Stromal cell of bone marrow (primary cell): ENCODE measurements at regions not wholly inside any gene's neighbourhood (a gene's known extent, or its start where the extent isn't known, plus 50 kb on each side); places are given as distances from the start of the nearest gene placed in this dataset.
"Not testable (repeated sequence)": the region's sequence is repeated elsewhere in the genome, so short reads cannot be mapped to it uniquely, and the experiment has no call there.

Source experiments
- DNase-seq: peaks from one replicate; pipeline ENCODE4 v3.0.0-alpha.2; 2012; ENCODE audit warnings: low read depth

DNA sequence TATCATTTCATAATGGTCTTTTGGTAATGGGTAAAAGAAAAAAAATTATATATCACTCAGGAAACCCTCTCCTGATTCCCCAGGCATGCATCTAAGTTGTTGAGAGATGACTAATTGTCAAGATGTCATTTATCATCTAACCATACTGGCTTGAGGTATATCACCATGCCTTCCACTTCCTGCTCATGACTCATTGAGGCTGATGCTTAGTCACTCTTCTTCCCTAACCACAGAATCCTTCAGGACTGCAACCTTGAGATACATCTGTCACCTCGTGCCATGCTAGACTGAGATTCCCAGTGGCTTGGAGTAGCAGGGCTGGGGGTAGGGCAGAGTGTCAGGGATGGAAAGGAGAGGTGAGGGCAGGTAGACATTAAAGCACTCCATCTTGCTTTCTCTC, 782.5 kb upstream of the INTU start:
- peak; percentile 88 for DNase-seq

DNA sequence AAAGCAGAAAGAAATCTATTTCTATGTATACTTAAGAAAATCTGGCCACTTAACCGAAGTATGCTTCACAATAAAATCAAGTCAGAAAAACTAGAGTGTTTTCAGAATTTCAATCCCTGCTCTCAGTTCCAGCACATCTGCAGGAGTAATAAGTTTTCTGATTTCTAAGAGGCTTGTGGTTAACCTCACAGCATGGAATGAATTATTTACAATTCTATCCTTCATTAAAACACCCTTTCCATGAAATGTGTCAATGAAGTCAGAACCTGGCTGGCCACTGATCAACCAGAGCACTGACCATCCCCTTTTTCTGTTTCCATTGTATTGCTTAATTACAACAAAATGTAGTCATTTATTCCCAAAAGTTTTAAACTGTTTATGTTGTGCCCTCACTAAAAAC, 781.4 kb upstream of the INTU start:
- DNase-seq = peak; percentile 10

DNA sequence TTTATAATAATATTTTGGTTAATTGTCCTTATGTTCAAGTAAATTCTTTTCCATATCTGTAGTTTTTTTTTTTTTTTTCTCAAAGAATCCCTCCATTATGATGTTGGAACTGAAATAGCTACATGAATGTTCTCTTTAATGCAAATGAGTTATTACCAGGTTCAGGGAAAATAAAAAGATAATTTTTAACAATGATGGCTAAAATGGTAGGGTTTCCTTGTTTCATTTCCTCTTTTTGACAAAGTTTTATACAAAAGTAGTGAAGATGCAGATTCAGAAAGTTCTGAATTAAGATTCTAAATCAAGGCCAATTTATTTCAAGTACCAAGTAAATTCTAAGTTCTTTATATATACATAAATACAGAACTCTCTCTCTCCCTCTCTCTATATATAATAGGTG, 779.0 kb upstream of the INTU start:
- DNase-seq = no peak

DNA sequence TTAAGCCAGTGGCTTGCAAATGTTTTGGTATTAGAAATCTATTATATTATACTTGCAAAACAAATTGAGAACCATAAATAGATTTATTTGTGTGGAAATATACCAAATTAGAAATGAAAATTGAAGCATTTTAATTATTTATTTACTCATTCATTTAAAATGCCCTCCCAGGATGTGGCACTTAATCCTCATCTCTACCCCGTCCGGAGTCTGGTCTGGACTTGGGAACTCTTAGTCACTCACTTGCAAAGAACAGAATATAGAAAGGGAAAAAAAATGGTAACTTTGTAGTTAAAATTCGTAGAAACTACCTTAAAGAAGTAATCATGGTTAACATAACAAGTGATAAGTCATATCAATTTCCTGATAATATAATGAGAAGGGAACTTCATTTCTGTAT, 775.9 kb upstream of the INTU start:
- no peak for DNase-seq

DNA sequence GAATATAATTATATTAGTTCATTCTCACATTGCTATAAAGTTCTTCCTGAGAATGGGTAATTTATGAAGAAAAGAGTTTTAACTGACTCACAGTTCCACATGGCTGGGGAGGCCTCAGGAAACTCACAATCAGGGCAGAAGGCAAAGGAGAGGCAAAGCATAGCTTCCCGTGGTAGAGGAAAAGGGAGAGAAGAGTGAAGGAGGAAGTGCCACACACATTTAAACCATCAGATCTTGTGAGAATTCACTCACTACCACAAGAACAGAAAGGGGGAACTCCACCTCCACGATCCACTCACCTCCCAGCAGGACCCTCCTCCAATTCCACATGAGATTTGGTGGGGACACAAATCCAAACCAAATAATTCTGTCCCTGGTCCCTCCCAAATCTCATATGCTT, 773.4 kb upstream of the INTU start:
- DNase-seq = no peak

DNA sequence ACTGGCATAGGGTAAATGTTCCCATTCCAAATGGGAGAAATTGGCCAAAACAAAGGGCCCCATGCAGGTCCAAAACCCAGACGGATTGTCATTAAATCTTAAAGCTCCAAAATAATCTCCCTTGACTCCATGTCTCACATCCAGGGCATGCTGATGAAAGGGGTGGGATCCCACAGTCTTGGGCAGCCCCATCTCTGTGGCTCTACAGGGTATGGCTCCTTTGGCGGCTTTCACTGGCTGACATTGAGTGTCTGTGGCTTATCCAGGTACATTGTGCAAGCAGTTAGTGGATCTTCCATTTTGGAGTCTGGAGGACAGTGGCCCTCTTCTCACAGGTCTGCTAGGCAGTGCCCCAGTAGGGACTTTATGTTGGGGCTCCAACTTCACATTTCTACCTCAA, 772.9 kb upstream of the INTU start:
- no peak for DNase-seq

DNA sequence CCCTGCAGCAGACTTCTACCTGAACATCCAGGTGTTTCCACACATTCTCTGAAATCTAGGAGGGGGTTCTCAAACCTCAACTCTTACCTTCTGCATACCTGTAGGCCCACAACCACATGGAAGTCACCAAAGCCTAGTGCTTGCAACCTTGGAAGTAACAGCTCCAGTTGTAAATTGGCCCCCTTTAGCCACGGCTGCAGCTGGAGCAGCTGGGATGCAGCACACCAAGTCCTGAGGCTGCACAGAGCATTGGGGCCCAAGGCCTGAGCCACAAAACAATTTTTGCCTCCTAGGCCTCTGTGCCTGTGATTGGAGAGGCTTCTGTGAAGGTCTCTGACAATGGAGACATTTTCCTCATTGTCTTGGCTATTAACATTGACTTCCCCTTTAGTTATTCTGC, 772.4 kb upstream of the INTU start:
- DNase-seq = no peak

DNA sequence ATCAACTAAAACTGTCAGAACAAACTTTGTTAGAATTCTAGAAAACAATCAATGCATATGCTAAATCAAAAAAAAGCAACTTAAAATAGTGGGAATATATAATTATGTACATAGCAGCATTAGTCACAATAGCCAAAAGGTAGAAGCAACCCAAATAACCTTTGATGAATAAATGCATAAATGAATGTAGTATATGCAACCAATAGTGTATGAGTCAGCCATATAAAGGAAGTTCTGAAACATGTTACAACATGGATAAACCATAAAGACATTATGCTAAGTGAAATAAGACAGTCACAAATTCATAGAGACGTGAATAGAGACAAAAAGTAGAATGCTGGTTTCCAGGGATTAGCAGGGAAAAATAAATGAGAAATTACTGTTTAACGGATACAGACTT, 762.8 kb upstream of the INTU start:
- DNase-seq = no peak

DNA sequence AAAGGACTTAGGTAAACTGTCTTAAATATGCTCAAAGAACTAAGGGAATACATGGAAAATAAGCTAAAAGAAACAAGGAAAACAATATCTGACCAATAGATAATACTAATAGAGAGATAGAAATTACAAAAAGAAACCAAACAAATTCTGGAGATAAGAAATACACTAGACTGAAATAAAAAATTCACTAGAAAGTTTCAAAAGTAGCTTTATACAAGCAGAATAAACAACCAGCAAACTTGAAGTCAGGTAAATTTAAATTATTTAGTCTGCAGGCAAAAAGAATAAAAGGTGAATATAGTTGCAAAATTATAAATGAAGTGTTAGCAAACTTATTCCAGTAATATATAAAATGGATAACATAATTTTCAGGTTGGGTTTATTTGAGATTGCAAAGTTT, 760.9 kb upstream of the INTU start:
- no peak for DNase-seq

DNA sequence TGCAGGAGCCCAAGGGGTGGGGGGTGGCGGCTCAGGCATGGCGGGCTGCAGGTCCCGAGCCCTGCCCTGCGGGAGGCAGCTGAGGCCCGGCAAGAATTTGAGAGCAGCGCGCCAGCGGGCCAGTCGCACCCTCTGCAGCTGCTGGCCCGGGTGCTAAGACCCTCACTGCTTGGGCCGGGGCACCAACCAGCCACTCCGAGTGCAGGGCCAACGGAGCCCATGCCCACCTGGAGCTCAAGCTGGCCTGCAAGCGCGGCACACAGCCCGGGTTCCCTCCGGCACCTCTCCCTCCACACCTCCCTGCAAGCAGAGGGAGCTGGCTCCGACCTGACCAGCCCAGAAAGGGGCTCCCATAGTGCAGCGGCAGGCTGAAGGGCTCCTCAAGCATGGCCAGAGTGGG, 758.2 kb upstream of the INTU start:
- DNase-seq = no peak

DNA sequence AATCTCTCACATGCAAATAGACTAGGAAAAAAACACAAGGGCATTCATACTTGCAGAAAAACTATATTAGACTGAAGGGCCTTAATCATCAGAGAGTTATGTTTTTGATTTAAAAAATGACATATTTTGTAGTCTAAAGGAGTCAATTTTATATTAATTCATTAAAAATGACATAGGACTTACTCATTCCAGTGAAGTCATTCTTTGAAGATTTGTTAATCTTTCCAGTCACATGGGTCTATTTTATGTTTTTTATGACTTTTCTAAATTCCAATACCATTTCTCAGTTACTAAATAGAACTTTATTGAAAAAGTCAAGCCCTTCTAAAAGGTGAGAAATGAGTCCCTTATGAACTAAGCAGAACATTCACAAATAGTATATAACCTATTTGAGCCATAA, 743.8 kb upstream of the INTU start:
- peak; percentile 57 for DNase-seq

DNA sequence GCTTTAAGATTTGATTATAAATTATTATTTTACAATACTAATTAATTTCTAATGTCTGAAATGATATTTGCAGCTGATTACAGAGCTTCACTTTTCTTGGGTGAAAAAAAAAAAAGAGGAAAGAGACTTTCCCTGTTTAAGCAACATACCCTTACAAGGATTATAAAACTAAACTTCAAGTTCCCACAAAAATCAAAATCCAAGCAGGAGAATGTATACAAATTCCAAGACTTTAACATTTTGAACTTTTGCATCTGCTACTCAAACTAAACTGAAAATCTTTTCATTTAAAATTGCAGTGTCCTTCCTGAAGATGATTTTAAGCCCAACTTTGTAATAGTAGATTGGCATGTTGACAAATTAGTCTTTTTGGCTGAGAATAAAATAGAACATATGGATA, 742.4 kb upstream of the INTU start:
- DNase-seq = no peak

DNA sequence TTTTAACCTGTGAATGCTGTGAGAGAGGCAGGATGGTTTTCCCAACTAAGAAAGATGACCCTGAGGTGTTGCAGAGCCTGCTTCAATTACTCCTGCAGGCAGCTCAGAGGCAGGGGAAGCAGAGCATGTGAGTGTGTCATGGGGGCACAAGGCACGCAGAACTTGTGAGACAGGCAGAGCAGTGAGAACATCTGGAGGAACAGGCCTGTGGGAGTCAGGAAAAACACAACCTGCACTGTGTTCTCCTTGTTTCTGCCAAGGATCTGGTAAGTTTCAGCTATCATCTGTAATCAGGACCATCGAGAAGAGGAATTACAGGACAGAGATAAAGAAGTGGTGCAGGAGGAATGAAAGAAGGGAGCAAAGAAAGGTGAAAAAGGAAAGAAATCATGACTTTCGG, 741.8 kb upstream of the INTU start:
- no peak for DNase-seq

DNA sequence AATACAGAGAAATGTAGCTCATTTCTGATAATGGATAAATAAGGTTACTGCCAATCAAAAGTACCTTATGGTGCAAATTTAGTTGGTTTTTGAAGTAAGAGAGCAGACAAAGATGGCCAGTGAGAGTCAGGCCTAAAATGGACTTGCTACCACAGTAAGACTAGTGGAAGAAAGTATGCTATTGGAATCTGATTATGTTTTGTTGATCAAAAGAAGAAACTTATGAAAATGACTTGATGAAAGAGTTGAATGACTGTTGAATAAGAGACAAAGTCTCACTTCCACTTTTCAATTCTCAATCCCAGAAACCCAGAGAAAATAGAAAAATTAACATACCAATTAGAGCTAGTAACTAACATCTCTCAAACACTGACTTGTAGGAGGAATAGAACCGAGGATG, 737.8 kb upstream of the INTU start:
- DNase-seq = no peak

DNA sequence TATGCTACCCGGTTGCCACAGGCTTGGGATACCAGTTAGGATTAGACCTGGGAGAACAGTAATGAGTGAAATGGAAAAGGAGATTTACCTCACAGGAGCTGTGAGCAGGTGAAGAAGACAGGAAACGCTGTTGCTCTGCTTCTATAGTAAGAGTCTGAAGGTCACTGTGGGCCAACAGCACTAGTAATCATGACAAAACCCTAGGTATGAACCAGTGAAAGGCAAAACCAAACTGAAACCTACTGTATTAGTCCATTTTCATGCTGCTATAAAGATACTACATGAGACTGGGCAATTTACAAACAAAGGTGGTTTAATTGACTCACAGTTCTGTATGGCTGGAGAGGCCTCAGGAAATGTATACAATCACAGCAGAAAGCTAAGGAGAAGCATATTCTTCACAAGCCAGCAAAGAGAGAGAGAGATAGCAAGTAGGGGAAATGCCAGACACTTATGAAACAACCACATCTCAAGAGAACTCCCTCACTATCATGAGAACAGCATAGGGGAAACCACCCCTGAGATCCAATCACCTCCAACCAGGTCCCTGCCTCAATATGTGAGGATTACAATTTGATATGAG, 736.7 kb upstream of the INTU start:
- no peak for DNase-seq

DNA sequence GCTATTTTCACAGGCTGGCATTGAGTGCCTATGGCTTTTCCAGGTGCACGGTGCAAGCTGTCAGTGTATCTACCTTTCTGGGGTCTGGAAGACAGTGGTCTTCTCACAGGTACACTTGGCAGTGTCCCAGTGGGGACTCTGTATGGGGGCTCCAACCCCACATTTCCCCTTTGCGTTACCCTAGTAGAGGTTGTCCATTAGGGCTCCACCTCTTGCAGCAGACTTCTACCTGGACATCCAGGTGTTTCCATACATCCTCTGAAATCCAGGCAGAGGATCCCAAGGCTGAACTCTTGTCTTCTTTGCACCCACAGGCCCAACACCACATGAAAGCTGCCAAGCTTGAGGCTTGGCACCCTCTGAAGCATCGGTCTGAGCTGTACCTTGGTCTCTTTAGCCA, 735.7 kb upstream of the INTU start:
- DNase-seq = no peak

DNA sequence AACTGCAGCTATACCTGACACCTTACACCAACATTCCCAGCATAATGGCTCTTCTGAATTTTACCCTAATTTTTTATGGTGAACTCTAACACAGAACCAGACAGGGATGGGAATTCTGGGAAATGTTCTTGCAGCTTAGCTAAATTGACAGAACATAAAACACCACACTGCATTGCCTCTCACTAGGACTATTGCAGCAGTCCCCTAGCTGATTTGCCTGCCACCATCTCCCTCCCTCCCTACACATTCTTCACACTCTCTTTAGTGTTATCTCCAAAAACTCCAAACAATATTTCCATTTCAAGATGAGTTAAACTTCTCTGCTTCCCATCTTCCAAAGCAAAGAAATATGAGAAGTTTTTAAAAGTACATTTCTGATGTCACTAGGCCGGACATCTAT, 733.9 kb upstream of the INTU start:
- DNase-seq = no peak

DNA sequence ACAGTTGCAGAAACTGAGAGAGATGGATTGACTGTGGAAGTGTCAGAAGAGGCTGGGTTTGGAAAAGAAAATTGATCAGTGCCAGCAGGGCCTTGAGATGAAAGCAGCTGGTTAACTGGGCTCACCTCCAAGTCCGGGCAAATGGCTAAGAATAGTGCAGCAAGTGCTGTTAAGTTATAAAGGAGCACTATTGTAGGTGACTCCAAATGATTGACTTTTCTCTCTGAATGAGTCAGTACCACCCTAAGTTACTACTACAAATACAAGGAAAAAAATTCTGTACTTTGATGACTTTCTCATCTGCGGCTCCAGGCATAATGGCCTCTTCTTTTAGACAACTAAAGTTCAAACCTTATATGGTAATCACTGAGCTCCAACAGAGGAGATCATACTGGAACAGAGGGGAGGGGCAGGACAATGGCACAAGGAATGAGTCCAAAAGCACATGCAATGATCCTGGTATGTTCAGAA, 733.4 kb upstream of the INTU start:
- DNase-seq = peak; percentile 81

DNA sequence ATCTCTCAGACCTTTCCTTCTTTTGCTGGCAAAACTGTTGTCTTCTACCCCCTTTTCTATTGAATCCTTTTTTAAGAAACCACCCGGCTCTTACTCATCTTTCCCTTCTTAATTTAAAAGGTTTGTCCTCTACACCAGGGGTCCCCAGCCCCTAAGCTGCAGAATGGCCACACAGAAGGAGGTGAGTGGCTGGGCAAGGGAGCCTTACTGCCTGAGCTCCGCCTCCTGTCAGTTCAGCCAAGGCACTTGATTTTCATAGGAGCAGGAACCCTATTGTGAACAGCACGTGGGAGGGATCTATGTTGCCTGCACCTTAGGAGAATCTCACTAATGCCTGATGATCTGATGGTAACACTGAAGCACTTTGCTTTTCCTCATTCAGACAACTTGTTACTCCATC, 726.3 kb upstream of the INTU start:
- DNase-seq = no peak

DNA sequence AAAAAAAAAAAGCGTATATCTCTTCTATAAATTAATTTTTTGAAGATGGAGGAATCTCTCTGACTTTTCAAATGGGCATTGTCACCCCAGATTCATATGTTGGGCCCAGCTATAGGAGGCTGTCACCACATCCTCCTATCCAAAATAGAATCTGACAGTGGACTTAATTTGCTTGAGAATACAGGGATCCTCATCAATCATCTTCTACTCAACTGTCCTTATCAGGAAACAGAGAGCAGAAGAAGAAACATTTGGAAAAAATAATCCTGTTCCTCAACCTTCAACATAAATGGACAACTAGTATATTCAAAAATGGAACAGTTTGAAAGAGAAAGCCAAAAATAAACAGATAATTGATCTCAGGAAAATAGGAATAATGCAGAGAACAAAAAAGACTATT, 725.4 kb upstream of the INTU start:
- DNase-seq = no peak

DNA sequence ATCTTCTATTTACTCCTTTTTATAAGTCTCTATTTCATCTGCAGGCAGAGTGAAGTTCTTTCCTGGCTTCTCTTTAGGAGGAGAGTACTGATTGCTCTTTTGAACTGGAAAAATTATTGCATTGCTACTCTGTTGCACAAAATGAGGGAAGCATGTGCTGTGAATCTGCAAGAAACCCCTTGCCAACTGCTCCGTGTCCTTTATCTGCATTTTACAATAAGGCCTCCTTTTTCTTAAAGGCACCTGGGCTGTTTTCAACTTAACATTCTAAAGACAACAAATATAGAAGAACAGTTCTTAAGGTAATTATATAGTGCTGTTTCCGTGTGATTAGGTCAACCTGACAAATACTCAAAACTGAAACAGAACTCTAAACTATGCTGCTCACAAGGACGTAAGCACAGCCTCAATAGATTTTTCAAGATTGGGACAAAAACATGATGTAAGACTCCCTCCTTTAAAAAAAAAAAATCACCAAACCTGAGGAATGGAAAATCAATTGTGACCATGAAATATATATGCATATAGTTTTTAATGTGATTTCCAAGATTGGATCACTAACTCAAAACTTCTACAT, 716.6 kb upstream of the INTU start:
- DNase-seq = no peak

DNA sequence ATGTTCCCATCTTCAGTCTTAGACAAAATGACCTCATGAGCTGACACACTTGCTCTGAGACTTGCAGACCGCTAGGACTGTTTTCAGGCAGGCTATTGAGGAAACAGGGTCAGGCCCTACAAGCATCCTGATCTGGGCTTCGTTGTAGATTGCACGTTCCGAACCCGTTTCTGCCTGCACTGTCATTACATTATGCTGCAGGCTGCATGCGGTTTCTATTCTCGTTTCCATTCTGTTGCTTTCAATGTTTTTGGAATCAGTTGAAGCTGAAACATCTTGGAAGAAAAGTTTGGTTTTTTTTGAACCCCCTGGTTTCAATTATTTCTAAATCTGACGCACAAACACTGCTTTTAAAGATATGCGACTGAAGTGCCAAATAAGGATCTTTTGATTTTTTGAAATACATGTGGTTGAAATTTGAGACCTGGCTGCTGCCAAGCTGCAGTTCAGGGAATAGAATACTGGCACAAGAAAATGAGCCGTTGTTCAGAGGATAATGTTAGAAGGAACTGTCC, 716.1 kb upstream of the INTU start:
- peak; percentile 87 for DNase-seq

DNA sequence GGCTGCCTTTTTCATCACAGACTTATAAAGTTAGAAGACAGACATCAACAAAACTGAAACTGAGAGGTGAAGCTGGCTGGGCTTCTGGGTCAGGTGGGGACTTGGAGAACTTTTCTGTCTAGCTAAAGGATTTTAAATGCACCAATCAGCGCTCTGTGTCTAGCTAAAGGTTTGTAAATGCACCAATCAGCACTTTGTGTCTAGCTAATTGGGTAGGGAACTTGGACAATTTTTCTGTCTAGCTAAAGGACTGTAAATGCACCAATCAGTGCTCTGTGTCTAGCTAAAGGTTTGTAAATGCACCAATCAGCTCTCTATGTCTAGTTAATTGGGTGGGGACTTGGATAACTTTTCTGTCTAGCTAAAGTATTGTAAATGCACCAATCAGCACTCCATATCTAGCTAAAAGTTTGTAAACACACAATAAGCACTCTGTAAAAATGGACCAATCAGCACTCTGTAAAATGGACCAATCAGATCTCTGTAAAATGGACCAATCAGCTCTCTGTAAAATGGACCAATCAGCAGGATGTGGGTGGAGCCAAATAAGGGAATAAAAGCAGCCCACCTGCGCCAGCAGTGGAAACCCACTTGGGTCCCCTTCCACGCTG, 710.3 kb upstream of the INTU start:
- not testable (repeated sequence) for DNase-seq

DNA sequence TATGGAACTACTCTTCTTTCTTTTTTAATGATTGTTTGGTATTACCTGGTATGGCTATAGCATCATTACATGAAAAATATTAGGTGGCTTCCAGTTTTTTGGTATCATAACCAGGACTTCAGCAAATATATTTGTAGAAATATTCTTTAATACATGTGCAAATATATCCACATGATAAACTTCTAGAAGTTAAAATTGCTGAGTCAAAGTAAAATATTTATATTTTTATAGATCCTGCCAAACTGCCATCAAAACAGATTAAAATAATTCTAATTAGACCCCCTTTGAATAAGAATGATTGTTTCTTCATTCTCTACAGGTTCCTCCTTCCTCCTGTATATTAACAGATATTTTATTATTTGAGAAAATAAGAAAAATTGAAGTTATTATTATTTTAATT, 708.5 kb upstream of the INTU start:
- no peak for DNase-seq
